GM18867 (cell line): ENCODE measurements at regions not wholly inside any gene's neighbourhood (a gene's known extent, or its start where the extent isn't known, plus 50 kb on each side); places are given as distances from the start of the nearest gene placed in this dataset.
"Not testable (repeated sequence)": the region's sequence is repeated elsewhere in the genome, so short reads cannot be mapped to it uniquely, and the experiment has no call there.

Source experiments
- ATAC-seq: cut with Tn5 transposase; IDR thresholded peaks from one replicate; pipeline ENCODE4 v1.9.1; 2021; ENCODE audit warnings: mild to moderate bottlenecking, moderate library complexity; ENCODE audit not compliant: unreplicated experiment

DNA sequence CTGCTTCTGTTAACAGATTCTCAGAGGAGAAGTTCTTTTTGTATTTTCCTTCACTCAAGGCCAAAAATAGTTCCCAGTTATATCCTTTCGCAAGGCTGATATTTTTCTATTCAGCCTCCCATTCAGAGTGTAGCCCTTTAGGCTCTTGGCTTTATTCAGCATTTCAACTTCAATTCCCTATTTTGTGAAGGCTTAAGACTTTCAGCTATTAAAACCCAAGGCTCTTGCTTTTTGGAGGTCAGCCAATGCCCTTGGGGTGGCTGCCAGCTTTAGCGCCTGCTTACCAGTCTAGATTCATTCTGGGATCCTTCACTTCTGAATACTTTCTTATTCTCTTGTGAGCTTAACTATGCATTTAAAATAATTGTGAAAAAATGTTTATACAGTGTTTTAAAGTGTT lies 57.3 kb upstream of the ADGRA3 start:
- no peak for ATAC-seq

DNA sequence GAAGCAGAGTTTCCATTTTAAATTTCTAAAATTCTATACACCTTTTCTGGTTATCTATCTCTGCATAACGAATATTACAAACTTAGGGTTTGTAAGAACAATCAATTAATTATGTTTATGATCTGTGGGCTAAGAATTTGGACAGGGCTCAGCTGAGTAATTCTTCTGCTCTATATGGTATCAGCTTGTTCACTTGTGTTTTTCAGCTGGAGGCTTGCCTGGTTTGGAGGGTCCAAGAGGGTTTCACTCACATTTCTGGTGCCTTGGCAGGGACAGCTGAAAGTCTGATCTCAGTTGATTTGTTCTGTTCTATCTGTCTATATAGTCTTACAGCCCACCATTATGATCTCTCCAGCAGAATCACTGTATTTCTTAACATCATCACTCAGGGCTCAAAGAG lies 57.8 kb upstream of the ADGRA3 start:
- no peak for ATAC-seq

DNA sequence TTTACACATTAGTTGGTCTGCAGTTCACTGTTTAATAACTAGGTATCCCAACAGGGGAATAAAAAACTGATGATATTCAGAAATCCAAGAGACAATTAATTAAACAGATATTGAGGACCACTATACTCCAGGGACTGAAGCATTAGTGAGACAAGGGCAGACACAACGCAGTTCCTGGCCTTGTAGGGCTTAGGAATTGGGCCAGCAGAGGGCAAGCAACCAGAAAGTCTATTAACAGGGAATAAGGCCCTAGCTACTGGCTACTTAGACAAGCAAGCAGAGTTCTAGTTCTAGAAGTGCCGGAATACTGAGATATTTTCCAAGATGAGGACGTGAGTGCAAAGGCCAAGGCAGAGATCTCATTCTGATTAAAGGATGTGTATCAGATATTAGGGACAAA lies 58.6 kb upstream of the ADGRA3 start:
- no peak for ATAC-seq

DNA sequence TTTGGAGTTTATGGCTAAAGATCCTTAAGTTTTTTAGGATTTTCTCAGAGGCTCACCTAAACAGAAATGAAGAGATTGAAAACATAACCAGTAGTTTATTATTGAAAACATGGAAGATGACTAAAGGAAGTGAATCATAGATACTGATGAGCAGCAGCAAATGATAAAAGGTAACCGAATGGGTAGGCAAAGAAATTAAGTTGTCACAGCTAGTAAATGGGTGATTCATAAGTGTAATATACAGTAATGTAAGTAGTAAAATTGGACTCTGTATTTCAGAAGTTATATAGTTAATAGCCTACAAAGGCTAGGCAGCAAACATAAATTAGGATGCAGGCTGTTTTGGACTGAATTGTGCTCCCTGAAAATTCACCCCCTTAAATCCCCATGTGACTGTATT lies 59.0 kb upstream of the ADGRA3 start:
- ATAC-seq = no peak

DNA sequence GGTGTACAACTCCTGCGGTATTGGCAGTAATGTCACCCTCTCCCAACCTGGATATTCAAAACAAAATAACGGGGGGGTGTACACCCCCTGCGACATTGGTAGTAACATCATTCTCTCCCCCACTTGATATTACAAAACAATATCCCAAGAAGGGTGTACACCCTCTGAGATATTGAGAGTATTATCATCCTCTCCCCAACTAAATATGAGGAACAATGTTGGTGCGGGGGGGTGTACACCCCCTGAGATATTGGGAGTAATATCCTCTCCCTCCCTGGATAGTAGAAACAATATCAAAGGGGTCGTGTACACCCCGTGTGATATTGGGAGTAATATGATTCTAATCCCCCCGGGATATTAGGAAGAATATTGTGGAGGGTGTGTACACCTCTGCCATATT lies 71.4 kb upstream of the ADGRA3 start:
- no peak for ATAC-seq

DNA sequence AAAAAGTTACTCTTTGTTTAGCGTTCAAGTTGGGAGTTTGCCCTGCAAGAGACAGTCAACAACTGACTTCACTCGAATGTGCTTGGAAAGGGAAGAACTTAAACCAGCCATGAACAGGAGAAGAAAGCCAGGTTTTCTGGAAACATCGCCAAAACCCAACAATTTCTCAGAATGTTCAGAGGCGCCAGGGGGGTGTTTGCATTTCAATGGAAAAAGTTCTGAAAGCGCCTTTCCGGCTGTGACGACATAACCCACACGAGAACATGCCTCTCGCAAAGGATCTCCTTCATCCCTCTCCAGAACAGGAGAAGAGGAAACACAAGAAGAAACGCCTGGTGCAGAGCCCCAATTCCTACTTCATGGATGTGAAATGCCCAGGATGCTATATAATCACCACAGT lies 78.1 kb upstream of the ADGRA3 start:
- ATAC-seq = no peak

DNA sequence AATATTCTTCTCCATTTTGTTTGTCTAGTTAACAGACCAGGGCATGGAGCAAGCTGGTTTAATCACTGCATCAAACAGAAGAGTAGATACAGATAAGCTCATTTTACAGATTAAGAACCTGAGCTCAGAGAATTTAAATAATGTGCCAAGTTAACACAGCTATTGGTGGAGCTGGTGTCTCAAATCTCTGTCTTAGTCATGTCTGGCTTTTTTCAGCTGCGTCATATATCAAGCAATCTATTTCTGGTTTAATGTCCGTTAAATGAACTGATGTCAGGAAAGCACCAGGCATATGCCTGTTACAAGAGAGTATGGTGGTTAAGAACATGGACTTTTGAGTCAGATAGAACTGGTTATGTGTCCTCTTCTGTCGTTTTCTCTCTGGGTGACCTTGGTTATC lies 79.8 kb upstream of the ADGRA3 start:
- ATAC-seq = peak; percentile 57

DNA sequence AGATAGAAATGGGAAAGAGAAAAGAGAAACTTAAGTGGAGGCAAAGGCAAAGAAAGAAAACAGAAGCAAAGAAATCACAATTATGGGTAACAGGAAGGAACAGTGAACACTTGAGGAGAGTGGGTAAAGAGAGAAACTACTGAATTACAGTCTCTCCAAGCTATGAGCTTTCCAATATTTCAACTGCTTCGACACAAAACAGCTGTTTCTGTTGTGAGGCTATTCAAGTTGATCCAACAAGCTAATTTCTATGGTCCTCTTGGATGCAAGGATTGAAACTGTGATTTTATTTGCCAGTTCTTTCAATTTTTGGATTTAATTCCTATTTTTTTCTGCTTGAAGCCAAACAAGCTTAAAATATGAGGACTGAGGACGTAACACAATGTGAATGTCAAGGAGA lies 80.5 kb upstream of the ADGRA3 start:
- ATAC-seq = no peak

DNA sequence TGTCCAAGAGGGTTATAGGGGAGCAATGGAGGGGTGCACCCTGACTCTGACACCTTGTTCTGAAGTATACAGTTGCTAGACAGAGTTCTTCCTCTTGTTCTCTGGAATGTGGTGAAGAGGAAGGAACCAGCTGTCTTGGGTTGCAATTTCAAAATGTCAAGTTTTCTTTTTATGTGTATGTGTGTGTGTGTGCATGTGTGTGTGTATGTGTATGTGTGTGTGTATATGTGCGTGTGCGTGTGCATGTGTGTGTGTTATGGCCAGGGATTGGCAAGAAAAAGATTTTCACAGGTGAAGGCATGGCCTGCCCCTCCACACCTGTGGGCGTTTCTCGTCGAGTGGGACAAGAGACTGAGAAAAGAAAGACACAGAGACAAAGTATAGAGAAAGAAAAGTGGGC lies 81.6 kb upstream of the ADGRA3 start:
- ATAC-seq = no peak

DNA sequence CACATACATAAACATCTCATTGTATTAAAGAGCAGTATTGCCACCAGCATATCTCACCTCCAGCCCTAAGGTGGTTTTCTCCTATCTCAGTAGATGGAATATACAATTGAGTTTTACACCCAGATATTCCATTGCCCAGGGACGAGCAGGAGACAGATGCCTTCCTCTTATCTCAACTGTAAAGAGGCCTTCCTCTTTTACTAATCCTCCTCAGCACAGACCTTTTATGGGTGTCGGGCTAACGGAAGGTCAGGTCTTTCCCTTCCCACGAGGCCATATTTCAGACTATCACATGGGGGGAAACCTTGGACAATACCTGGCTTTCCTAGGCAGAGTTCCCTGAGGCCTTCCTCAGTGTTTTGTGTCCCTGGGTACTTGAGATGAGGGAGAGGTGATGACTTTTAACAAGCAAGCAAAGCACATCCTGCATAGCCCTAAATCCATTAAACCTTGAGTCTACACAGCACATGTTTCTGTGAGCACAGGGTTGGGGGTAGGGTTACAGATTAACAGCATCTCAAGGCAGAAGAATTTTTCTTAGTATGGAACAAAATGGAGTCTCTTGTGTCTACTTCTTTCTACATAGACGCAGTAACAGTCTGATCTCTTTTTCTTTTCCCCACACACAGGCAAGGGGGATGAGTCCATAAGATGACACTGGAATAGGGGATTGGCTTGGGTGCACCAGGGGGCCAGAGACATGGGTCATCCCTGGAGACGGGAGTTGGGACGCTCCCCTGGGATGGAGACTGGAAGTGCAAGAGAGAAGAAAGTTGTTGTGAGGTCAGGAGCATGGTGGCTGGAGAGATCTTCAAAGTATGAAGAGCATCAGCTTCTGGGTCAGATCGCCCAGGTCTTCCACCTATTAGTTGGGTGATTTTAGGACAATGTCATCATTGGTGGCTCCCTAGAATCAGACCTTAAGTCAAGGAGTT lies 82.5 kb upstream of the ADGRA3 start:
- not testable (repeated sequence) for ATAC-seq

DNA sequence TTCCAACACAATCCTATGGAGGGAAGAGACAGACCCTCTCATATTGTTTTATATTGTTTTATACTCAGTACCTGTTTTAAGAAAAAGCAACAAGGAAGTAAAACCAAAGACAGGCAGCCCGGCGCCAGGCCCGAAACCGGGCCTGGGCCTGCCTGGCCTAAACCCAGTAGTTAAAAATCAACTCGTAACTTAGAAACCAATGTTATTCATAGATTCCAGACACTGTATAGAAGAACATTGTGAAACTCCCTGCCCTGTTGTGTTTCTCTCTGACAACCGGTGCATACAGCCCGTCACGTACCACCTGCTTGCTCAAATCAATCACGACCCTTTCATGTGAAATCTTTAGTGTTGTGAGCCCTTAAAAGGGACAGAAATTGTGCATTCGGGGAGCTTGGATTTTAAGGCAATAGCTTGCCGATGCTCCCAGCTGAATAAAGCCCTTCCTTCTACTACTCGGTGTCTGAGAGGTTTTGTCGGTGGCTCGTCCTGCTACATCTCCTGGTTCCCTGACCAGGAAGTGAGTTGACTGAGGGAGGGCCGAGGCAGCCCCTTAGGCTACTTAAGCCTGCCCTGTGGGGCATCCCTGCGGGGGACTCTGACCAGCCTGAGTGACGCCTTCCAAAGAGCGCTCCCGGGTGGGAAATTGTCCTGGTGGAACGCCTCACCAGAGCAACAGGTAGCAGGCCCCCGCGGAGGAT lies 83.5 kb upstream of the ADGRA3 start:
- ATAC-seq = not testable (repeated sequence)

DNA sequence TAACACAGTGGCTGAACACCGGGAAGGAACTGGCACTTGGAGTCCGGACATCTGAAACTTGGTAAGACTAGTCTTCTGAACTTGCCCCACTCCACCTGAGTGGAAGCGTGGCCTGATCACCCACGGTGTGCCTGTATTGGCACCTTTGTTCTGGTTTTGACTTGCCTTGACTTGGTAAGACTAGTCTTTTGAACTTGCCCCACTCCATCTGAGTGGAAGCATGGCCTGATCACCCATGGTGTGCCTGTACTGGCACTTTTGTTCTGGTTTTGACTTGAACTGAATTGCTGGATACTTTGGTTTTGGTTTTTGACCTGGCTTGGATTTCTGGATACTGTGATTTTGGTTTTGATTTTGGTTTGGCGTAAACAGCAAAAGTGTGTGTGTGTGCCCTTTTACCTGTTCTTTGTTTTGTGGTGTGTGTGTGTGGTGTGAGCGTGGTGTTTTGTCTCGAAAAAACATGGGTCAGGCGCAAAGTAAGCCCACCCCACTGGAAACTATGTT lies 84.1 kb upstream of the ADGRA3 start:
- not testable (repeated sequence) for ATAC-seq

DNA sequence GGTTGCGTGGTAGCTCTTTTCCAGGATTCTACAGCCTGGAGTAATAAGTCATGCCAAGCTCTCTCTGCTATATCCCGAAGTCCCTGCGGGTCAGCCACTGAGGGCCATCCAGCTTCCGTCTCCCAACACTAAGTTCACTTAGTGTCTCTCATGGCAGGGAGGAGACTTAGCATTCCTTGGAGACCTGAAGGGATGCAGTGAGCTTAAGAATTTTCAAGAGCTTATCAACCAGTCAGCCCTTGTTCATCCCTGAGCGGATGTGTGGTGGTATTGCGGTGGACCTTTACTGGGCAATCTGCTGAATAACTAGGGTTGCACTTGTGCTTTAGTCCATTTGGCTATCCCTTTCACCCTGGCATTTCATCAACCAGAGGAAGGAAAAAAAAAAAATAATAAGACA lies 85.8 kb upstream of the ADGRA3 start:
- not testable (repeated sequence) for ATAC-seq

DNA sequence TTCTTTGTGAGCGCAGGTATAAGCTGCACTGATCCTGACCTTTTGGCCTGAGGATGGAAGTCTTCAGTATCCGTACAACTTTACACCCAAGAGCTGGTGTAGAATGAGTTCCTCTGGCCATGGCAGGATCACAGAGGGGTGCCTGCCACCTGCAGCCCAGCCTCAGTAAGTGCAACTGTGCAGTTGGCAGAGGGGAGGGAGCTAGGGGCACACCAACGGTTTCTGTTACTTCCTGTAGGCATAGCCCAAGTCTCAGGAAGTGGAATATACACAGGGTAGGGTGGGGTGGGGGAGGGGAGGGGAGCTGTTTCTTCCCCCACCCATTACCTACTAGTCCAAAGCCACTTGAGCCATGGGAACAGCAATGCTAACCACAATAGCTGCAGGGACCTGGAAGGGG lies 85.4 kb upstream of the GBA3 start:
- peak; percentile 88 for ATAC-seq

DNA sequence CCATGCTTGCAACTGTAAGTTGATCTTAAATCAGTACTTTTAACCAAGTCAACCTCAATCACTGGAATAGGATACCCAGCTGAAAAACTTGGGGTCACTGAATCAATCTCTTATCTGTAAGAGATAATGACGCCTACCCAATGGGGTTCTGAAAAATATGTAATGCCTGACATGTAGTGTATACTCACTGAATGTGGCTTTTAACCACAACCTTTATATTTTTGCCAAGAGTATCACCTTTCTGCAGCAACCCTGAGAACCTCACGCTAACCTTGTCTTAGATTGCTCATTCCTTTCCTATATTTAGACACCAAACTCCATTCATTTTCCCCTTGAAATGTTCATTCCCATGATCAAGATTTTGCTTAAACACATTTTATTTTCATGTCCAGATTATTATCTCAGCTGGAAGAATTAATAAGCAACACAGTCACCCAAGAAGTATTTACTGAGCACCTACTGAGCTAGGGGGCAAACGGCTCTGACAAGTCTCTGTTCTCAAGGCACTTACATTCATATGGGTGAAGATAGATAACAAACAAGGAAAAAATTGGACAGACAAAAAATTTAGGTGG lies 82.7 kb upstream of the GBA3 start:
- not testable (repeated sequence) for ATAC-seq

DNA sequence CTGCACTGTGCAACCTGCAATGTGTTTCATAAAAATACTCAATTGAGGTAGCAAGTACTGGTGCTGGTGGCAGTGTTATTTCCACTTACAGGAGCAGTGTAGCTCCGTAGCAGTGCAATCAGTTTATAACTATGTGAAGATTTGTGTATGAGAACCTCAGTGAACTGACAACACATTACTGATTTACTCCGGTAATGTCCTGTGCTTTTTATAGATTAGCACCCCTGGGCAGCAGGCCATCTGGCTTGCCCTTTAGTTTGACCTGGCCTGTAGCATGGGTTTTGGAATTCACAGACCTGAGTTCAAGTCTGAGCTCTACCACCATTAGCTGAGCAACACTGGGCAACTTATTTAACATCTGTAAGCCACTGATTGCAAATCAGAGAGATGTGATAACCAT lies 78.6 kb upstream of the GBA3 start:
- no peak for ATAC-seq

DNA sequence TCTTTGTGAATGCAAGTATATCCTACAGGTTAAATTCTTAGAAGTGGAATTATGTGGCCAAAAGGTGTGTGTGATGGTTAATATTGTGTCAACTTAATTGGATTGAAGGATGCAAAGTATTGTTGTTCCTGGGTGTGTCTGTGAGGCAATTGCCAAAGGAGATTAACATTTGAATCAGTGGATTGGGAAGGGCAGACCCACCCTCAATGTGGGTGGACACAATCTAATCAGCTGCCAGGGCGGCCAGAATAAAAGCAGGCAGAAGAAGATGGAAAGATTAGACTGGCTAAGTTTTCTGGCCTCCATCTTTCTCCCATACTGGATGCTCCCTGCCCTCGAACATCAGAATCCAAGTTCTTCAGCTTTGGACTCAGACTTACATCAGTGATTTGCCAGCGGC lies 76.2 kb upstream of the GBA3 start:
- ATAC-seq = no peak

DNA sequence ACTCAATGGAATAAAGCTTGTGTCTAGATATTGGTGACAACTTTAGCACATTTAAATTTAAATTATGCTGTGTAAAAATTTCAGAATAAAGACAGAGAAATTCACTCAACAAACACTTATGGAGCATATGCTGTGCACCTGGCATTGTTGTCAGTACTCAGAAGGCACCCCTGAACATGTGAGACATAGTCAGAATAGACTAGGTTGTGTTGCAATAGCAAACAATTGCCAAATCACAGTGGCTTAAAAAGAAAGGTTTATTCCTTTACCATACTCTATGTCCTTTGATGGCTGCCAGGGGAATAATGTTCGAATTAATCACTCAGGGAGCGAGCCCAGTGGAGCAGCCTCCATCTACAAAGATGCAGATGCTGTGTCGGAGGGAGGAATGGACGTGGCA lies 72.6 kb upstream of the GBA3 start:
- not testable (repeated sequence) for ATAC-seq

DNA sequence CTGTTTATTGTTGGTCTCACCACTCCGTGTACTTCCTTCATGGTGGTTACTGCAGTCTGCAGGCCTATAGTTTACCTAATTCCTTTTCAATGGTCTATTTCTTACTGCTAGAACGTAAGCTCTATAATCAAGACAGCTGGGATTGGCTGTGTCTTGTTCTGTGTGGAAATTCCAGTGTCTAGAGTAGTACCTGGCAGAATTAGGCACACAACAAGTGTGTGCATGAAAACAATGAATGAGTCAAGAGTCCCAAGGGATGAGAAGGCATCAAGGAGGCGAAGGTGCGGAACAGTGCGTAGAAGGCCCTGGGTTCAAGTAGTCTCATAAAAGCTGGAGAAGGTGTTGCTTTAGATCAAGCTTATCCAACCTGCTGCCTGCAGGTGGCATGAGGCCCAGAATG lies 70.8 kb upstream of the GBA3 start:
- not testable (repeated sequence) for ATAC-seq

DNA sequence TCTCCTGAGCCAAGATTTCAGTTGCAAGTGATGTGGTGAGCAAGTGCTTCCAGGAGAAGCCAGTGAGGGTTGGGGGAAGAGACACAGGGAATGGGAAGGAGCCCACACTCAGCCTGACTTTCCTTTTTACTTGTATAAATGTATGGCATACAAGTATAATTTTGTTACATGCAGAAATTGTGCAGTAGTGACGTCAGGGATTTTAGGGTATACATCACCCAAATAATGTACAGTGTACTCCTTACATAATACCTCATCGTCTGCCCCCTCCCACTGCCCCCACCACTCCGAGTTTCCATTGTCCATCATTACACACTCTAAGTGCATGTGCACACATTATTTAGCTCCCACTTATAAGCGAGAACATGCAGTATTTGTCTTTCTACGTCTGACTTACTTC lies 68.7 kb upstream of the GBA3 start:
- not testable (repeated sequence) for ATAC-seq

DNA sequence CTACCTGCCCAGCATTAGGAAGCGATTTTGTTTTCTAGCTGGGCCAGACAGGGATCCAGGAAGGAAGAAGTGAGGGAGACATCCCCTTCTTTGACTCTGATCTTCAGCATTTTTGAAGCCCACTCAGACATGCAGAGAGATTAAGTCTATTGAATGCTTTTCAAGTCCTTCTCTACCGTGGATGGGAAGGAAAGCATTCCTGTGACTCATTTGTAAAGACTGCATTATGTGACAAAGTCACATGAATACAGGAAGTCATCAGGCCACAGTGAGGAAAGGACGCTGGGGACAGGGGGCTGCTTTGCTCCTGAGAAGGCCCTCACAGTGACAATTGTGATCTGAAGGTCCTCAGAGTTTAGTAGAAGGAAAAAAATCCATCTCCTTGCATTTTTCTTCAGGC lies 67.4 kb upstream of the GBA3 start:
- no peak for ATAC-seq

DNA sequence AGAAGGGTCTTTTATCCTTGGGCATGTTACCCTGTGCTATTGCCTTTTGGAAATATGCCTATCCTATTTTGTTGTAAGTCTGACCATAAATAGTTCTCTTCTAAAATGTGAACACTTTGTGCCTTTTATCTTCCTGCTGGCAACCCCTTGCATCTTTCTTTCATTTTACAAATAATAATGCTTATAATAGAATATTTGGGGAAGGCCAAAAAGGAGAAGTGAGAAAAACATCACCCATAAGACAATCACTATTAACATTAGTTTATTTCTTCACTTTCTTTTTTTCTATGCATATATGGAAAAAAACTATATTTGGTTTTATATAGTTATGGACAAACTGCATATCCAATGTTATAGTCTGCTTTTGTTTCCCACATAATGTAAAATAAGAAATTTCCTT lies 64.9 kb upstream of the GBA3 start:
- ATAC-seq = not testable (repeated sequence)
